Thyroid gland (tissue), 4 donors: ENCODE measurements at regions not wholly inside any gene's neighbourhood (a gene's known extent, or its start where the extent isn't known, plus 50 kb on each side); places are given as distances from the start of the nearest gene placed in this dataset.

ENCODE experiments used
- POLR2A ChIP-seq, 2 donors: fragments of 450-650 bp; IDR thresholded peaks; one replicate each; pipeline ENCODE4 v1.6.1; 2017; ENCODE audit warnings: antibody characterized with exemption in 2 of 2, mild to moderate bottlenecking in 2 of 2, moderate library complexity in 1 of 2
- TF ChIP-seq, protein P1 (sequence below), 6 experiments: fragments of 200-600 bp in 3 of 6; fragments of 450-650 bp in 3 of 6; sonication (generic) in 3 of 6; IDR thresholded peaks; one replicate each; pipeline ENCODE4 v1.5.1; 2016 to 2019; ENCODE audit warnings: antibody characterized with exemption in 6 of 6, mild to moderate bottlenecking in 2 of 6, inconsistent platforms in 1 of 6, moderate library complexity in 1 of 6

DNA sequence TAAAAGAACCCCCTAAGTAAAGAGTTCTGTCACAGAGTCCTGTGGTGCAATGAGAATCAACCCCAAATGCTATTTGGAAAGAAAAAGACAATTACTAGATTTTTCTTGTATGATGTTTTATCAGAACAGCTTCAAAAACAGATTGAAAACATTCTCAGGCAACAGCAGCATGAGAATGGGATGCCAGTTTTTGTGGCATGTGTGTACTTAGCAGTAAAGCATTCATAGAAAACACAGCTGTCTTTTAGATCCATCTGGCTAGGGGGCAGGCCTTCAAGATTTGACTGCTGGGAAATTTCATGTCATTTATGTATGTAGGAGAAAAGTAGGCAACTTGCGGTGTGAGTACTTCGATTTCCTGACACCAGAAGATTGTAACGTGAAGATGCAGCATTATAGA is 170.5 kb upstream of the HTR2A start:
- TF ChIP-seq, protein P1, sequence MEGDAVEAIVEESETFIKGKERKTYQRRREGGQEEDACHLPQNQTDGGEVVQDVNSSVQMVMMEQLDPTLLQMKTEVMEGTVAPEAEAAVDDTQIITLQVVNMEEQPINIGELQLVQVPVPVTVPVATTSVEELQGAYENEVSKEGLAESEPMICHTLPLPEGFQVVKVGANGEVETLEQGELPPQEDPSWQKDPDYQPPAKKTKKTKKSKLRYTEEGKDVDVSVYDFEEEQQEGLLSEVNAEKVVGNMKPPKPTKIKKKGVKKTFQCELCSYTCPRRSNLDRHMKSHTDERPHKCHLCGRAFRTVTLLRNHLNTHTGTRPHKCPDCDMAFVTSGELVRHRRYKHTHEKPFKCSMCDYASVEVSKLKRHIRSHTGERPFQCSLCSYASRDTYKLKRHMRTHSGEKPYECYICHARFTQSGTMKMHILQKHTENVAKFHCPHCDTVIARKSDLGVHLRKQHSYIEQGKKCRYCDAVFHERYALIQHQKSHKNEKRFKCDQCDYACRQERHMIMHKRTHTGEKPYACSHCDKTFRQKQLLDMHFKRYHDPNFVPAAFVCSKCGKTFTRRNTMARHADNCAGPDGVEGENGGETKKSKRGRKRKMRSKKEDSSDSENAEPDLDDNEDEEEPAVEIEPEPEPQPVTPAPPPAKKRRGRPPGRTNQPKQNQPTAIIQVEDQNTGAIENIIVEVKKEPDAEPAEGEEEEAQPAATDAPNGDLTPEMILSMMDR (IDR thresholded peaks at IDR 0.05): no peak
- no peak for TF ChIP-seq POLR2A (IDR thresholded peaks at IDR 0.05)
